GM18858 (cell line): ENCODE measurements at regions not wholly inside any gene's neighbourhood (a gene's known extent, or its start where the extent isn't known, plus 50 kb on each side); places are given as distances from the start of the nearest gene placed in this dataset.
"Not testable (repeated sequence)": the region's sequence is repeated elsewhere in the genome, so short reads cannot be mapped to it uniquely, and the experiment has no call there.

Experiments
- ATAC-seq: cut with Tn5 transposase; IDR thresholded peaks from one replicate; pipeline ENCODE4 v1.9.1; 2021; ENCODE audit not compliant: unreplicated experiment

DNA sequence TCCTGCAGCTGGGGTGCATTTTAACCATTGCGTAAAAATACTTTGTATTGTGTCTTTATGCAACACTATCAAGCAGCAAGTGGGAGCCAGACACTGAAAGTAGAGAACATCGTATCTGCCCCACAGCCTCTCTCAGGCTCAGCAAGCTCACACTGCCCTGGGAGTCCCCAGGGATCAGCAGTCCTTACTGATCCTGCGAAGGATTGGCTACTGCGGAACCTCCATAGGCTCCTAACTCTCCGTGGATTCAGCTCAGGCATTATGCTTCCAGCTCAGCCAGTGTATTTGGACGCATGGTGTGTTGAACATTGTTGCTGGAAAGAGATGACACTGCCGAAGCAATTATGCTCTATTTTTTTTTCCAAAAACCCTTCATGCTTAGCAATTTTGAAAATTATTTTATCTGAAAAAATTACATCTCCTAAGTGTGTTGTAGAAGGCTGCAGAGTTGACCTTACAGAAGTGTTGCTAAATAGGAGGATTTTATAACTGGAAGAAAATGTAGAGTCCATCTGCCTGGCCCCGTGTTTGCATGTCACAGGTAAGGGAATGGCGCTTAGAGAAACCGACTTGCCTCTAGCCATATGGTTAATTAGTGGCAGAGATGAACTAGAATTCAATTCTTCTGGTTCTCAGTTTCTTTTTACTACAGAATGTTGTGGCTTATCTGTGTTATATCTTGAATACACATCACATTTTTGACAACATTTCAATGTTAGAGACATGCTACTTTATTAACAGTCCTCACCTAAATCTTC, 276.4 kb upstream of the COBL start:
- no peak for ATAC-seq

GRCh38 chr7:51591223-51591622, 274.6 kb upstream of the COBL start:
- ATAC-seq: no peak

- no peak for ATAC-seq
Measured at GRCh38 chr7:51590746-51591145, 274.1 kb upstream of the COBL start.

DNA sequence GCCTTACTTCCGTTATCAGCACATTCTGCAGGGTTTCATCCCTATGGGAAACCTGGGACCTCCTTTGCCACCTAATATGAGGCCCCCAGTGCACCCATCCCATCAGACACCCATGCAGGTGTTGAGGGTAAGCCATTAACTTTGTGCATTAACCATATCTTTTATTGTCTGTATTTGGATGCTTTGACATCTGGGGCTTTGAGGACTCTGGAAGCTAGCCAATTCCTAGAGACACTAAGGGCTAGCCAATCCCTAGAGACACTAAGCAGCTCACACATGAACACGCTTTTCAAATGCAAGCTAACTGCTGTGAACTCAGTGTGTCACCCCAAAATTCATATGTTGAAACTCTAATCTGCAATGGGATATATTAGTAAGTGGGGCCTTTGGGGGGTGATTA, 272.5 kb upstream of the COBL start:
- no peak for ATAC-seq

DNA sequence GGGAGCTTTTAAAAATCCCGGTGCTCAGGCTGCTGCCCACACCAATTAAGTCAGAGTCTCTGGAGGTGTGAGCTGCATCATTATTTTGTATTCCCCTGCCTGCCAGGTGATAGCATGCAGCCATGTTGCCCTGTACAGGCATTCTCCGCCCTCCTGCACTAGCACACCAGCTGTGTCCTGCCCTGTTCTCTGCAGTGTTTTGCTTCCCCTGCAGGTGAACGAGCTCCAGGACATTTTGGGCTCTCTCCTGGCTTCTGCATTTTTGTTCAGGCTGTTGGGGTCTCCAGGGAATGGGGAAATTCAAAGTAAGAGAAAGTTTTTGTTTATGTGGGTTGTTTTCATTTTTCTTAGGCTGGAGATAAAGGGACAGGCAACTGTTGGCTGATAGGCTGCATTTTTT, 271.0 kb upstream of the COBL start:
- no peak for ATAC-seq

DNA sequence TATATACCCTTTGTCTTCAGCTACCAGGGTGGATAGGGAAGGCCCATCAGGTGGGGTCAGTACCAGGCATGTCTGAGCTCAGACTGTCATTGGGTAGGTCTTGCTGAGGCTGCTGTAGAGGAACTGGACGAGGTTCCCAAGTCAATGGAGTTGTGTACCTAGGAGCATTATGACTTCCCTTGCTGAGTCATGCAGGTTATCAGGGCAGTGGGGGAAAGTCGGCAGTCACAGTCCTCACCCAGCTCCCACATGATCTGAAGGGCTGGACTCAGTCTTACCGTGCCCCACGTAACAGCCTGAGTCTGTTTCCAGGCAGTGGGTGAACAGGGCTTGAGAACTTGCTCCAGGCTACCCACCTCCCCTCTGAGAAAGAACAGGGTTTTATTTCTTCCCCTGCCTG, 260.8 kb upstream of the COBL start:
- ATAC-seq: no peak

DNA sequence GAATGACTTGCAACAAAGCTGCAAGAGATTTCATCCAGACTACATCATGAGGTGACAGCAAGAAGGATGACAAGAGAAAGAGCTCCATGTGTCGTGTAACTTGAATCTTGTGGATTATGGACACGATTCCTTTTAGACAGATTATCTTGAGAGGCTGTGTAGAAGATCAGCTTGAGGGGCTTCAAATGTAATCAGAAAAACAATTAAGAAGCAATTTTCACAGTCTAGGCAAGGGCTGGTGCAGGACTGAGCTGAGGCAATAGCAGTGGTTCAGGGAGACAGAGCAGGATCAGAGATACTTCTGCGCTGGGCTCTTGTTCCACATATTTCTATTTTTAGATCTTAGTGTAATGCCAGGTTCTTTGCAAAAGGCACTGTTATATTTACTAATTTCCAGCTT, 253.0 kb upstream of the COBL start:
- no peak for ATAC-seq

DNA sequence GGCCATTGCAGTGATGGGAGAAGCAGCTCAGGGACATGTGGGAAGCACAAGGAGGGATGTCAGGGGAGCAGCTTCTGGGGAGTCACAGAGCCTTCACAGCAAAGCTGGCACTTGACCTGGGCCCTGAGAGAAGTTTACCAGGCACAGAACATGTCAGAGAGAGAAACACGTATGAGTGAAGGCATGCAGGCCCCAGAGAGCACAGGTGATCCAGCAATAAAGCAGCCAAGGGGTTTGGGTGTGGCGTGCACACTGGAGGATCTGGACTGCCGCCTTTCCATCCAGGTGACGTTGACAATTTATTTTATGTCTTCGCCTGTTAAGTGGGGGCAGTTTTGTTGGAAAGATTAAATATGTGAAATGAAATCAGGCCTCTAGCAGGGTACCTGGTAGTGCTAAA, 252.6 kb upstream of the COBL start:
- ATAC-seq: no peak

DNA sequence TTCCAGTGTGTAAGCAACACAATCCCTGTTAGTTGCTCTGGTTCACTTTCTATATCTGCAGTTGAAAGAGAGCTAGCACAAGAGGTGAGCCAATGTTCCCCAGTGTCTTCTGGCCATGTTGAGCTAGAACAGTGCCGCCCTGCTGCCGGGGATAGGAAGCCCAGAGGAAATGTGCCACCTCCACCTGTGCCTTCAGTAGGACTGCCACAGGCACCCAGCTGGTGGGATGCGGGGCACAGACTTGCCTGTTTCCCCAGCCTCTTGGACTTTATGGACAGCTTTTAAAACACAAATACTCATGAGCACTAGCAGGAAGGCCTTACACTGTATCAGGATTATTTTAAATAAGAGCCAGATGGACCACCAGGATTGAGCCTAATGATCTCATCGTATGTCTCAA, 234.5 kb upstream of the COBL start:
- ATAC-seq: no peak

DNA sequence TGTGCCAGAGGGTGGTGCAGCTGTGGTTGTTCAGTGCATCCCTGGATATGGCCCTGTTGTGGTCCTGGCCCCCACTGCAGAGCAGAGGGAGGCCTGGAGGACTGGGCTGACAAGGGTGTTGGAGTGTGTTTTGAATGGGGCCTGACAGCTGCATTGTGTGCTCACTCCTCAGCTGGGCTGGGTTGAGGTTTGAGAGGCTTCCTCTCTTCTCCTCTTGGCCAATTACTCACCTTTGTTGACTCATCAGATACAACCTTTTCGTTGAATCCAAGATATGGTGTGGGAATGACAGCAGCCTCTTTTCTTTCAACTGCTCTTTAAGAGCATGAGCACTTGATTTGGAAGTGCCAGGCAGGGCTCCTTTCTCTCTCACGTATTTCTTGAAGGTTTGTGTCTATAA, 228.5 kb upstream of the COBL start:
- no peak for ATAC-seq

- no peak for ATAC-seq
Measured at GRCh38 chr7:51543801-51544553, 227.4 kb upstream of the COBL start.

GRCh38 chr7:51540906-51541305, 224.3 kb upstream of the COBL start:
- not testable (repeated sequence) for ATAC-seq

GRCh38 chr7:51539840-51540239, 223.2 kb upstream of the COBL start:
- no peak for ATAC-seq

GRCh38 chr7:51528172-51528571, 211.6 kb upstream of the COBL start:
- no peak for ATAC-seq

GRCh38 chr7:51521694-51522312, 205.2 kb upstream of the COBL start:
- ATAC-seq: no peak

GRCh38 chr7:51521054-51521453, 204.4 kb upstream of the COBL start:
- no peak for ATAC-seq

DNA sequence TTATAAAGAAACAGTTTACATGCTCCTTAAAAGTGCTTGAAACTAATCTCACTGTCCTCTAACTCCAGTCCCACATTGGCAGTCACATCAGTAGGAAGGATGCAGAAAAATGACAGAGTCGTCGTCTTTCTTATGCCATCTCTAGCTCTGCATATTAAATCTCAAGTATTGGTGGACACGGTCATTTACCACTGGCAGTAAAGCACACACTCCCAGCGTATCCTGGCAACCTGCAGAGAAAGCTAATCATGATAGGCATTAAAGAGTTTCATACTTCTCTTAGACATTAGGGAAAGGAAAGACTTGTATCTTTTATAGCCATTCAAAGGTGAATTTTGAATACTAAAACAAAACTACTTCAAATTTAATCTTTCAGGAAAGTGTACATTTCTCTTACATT, 202.0 kb upstream of the COBL start:
- ATAC-seq: no peak

DNA sequence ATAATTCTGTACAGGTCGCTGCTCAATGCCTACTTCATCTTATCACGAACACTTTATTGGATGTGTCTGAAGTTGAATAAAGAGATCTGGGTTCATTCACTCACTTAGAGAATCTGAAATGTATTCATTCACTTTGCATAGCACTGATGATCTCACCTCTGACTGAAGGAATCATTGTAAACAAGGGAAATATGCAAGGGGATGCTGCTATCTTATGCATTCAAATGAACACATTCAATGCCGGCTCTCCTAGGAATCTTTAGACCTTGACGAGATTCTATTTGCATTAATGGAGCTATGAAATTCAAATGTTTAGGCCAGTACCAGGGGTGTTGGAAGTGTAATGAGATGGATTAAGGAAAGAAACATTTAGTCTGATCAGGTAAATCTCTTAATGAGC, 200.6 kb upstream of the COBL start:
- no peak for ATAC-seq

DNA sequence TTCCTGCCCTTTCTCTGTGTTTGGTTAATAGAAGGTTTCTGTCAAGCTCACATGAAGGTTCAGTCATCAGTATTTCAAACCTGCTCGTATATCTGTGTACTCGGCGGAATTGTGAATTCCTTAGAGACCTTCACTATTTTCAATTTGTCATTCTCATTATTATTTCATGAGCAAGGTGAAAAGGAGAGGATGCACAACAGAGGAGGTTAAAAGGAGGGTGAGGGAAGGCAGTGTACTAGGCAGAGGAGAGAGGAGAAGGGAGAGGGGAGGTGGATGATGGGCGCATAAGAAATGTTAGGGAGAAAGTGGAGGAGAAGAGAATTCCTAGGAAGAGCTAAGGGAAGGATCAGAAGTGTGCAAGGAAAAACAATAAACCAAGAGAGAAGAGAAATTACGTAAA, 185.0 kb upstream of the COBL start:
- no peak for ATAC-seq

- no peak for ATAC-seq
Measured at GRCh38 chr7:51482976-51483375, 166.4 kb upstream of the COBL start.

GRCh38 chr7:51481421-51481820, 164.8 kb upstream of the COBL start:
- ATAC-seq: no peak

DNA sequence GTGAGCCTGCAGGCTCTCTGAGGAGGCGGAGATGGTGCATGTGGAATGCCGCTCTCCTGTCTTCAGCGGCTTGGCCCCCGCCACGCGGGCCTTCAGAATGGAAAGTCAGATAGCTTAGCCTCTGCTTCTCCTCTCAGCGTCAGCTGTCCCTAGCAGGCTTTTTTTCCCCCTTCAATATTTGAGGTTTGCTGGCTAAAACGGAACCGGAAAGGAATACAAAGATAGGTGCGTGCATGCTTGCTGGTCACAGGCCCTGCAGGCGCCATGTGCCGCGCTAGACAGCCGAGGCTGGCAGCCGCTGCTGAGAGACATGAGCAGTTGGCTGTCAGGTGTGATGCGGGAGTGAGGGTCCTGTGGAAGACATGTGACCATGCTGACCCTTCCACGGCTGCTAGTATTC, 161.2 kb upstream of the COBL start:
- ATAC-seq: no peak
